A172 (cell line): ENCODE measurements at regions not wholly inside any gene's neighbourhood (a gene's known extent, or its start where the extent isn't known, plus 50 kb on each side); places are given as distances from the start of the nearest gene placed in this dataset.

Source experiments
- DNase-seq: peaks from one replicate; pipeline ENCODE4 v3.0.0-alpha.2; 2015; ENCODE audit warnings: low spot score

GRCh38 chr17:79202480-79202879 is 127.9 kb downstream of the ENGASE start:
- no peak for DNase-seq

- peak; percentile 92 for DNase-seq
These were observed 127.1 kb downstream of the ENGASE start for GRCh38 chr17:79201536-79202227.

- DNase-seq = no peak
These were observed 126.5 kb downstream of the ENGASE start for GRCh38 chr17:79201119-79201518.

- DNase-seq = no peak
These were observed 122.3 kb downstream of the ENGASE start for GRCh38 chr17:79196913-79197312.

GRCh38 chr17:79192503-79193351 is 118.1 kb downstream of the ENGASE start:
- peak; percentile 26 for DNase-seq

GRCh38 chr17:79191270-79191934 is 116.8 kb downstream of the ENGASE start:
- no peak for DNase-seq

GRCh38 chr17:79189305-79189704 is 114.7 kb downstream of the ENGASE start:
- DNase-seq = no peak

GRCh38 chr17:79188685-79189084 is 114.1 kb downstream of the ENGASE start:
- no peak for DNase-seq

- peak; percentile 26 for DNase-seq
These were observed 113.4 kb downstream of the ENGASE start for GRCh38 chr17:79188048-79188447.

- no peak for DNase-seq
These were observed 112.6 kb downstream of the ENGASE start for GRCh38 chr17:79187186-79187585.

- DNase-seq = no peak
These were observed 111.8 kb downstream of the ENGASE start for GRCh38 chr17:79186406-79186805.

GRCh38 chr17:79185671-79186070 is 111.0 kb downstream of the ENGASE start:
- DNase-seq = no peak

GRCh38 chr17:79184219-79184618 is 109.6 kb downstream of the ENGASE start:
- no peak for DNase-seq

- no peak for DNase-seq
These were observed 108.9 kb downstream of the ENGASE start for GRCh38 chr17:79183293-79184158.

GRCh38 chr17:79183043-79183292 is 108.3 kb downstream of the ENGASE start:
- no peak for DNase-seq

- no peak for DNase-seq
These were observed 107.8 kb downstream of the ENGASE start for GRCh38 chr17:79182176-79183042.

GRCh38 chr17:79180358-79181005 is 105.9 kb downstream of the ENGASE start:
- no peak for DNase-seq

GRCh38 chr17:79179334-79179733 is 104.7 kb downstream of the ENGASE start:
- DNase-seq = no peak

GRCh38 chr17:79177877-79178276 is 103.3 kb downstream of the ENGASE start:
- no peak for DNase-seq

- DNase-seq = peak; percentile 52
These were observed 102.4 kb downstream of the ENGASE start for GRCh38 chr17:79176792-79177601.
